ENCODE measurements at regions not wholly inside any gene's neighbourhood (a gene's known extent, or its start where the extent isn't known, plus 50 kb on each side); places are given as distances from the start of the nearest gene placed in this dataset.
A peak's percentile ranks its signal among the peaks of the same experiment; 100 is the strongest.

DNA sequence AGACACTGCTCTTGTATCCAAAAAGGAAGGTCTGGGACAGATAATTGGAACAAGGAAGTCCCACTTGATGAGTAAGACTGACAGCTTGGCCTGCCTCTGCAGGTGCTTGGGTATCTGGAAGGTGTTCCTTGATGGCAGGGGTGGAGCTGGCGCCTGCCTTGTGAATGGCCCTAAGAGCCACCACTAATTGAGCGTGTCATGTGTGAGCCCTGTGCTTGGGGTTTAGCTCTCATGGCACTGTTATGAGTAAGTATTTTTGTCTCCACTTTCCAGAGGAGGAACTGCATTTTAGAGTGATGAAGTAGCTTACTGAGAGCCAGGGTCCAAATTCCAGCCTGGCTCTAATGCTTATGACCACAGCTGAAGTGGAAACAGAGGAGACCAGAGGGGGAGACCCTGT, 71.2 kb upstream of the NECTIN1 start:
- DNase-seq = no peak
- H3K4me3 ChIP-seq = no peak overlapping the region
- 90 to 93% methylated on average over 2 of the region's 2 CpGs for WGBS, 2 donors

DNA sequence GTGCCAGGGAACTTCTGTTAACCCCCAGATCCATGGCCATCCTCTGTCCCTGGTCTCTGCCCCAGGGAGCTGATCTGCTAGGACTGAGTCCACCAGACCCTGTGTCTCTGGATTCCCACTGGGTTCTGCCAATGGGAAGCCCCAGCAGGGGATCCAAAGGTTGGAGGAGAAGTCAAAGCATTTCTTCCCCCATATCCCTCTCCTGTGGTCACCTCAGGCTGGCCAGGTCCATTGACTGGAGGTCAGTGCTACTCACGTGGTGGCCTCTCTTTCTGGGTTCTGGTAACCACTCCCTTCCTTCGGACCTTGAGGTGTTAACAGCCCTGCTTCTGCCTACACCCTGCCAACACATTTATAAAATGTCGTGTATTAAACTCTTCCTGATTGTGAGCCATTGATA, 69.7 kb upstream of the NECTIN1 start:
- ATAC-seq (ENCODE audit: insufficient read depth, low FRiP score) = no peak
- H3K9me3 ChIP-seq (ENCODE audit: control insufficient read depth in 4 of 4, insufficient read depth in 3 of 4, low read length in 3 of 4) = no peaks in the 10 kb centered on the region
- WGBS, 2 donors = 78% methylated on average over 3 of the region's 3 CpGs
- H3K4me1 ChIP-seq (ENCODE audit: control insufficient read depth in 5 of 5, insufficient read depth in 5 of 5, low read length in 5 of 5) = peaks cover 0 to 11% (median 0%) of the 10 kb centered on the region in 5 donors
- H3K27ac ChIP-seq (ENCODE audit: low read depth in 1 of 2, low read length in 1 of 2) = no peak overlapping the region
- no peaks in the 10 kb centered on the region for H3K36me3 ChIP-seq (ENCODE audit: control insufficient read depth in 4 of 4, insufficient read depth in 4 of 4, low read length in 4 of 4)
- H3K9ac ChIP-seq (ENCODE audit: insufficient read depth in 1 of 2, low read length in 2 of 2) = no peak overlapping the region
- no peak for DNase-seq
- TF ChIP-seq, protein P1, sequence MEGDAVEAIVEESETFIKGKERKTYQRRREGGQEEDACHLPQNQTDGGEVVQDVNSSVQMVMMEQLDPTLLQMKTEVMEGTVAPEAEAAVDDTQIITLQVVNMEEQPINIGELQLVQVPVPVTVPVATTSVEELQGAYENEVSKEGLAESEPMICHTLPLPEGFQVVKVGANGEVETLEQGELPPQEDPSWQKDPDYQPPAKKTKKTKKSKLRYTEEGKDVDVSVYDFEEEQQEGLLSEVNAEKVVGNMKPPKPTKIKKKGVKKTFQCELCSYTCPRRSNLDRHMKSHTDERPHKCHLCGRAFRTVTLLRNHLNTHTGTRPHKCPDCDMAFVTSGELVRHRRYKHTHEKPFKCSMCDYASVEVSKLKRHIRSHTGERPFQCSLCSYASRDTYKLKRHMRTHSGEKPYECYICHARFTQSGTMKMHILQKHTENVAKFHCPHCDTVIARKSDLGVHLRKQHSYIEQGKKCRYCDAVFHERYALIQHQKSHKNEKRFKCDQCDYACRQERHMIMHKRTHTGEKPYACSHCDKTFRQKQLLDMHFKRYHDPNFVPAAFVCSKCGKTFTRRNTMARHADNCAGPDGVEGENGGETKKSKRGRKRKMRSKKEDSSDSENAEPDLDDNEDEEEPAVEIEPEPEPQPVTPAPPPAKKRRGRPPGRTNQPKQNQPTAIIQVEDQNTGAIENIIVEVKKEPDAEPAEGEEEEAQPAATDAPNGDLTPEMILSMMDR (IDR thresholded peaks at IDR 0.05; ENCODE audit: control extremely low read depth, extremely low read depth) = no peak
- H3K27me3 ChIP-seq (ENCODE audit: control insufficient read depth in 3 of 3, insufficient read depth in 3 of 3, low read length in 2 of 3) = no peaks in the 10 kb centered on the region
- no peak overlapping the region for H3K4me3 ChIP-seq

More for the DNA sequence above, 71.2 kb upstream of the NECTIN1 start:
- H3K9me3 ChIP-seq (ENCODE audit: control insufficient read depth in 4 of 4, insufficient read depth in 3 of 4, low read length in 3 of 4) = no peaks in the 10 kb centered on the region
- no peak overlapping the region for H3K27ac ChIP-seq (ENCODE audit: low read depth in 1 of 2, low read length in 1 of 2)
- no peaks in the 10 kb centered on the region for H3K36me3 ChIP-seq (ENCODE audit: control insufficient read depth in 4 of 4, insufficient read depth in 4 of 4, low read length in 4 of 4)
- no peaks in the 10 kb centered on the region for H3K27me3 ChIP-seq (ENCODE audit: control insufficient read depth in 3 of 3, insufficient read depth in 3 of 3, low read length in 2 of 3)
- no peak overlapping the region for H3K9ac ChIP-seq (ENCODE audit: insufficient read depth in 1 of 2, low read length in 2 of 2)
- H3K4me1 ChIP-seq (ENCODE audit: control insufficient read depth in 5 of 5, insufficient read depth in 5 of 5, low read length in 5 of 5) = peaks cover 0 to 11% (median 0%) of the 10 kb centered on the region in 5 donors
- ATAC-seq (ENCODE audit: insufficient read depth, low FRiP score) = no peak
- TF ChIP-seq, protein P1 (IDR thresholded peaks at IDR 0.05; ENCODE audit: control extremely low read depth, extremely low read depth) = no peak

DNA sequence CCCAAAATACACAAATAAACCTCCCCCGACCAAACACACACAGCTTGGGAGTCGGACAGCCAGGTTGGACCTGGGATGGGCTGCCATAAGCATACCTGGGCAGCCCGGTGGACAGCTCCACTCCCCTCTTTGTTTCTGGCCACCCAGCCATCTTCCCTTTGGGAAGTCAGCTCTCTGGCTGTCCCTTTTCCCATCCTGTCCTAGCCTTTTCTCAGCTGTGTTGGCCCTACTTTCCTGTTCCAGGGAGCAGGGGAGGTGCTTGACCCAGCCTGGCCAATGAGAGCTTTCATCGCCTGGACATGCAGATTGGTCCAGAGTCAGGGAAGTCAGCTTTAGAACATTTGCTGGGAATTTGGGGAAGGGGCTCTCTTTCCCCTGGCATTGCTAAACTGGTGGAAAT, 68.7 kb upstream of the NECTIN1 start:
- TF ChIP-seq, protein P1 (IDR thresholded peaks at IDR 0.05; ENCODE audit: control extremely low read depth, extremely low read depth) = no peak
- H3K27me3 ChIP-seq (ENCODE audit: control insufficient read depth in 3 of 3, insufficient read depth in 3 of 3, low read length in 2 of 3) = no peaks in the 10 kb centered on the region
- H3K9me3 ChIP-seq (ENCODE audit: control insufficient read depth in 4 of 4, insufficient read depth in 3 of 4, low read length in 3 of 4) = no peaks in the 10 kb centered on the region
- 52 to 71% methylated on average over 4 of the region's 4 CpGs for WGBS, 2 donors
- no peaks in the 10 kb centered on the region for H3K36me3 ChIP-seq (ENCODE audit: control insufficient read depth in 4 of 4, insufficient read depth in 4 of 4, low read length in 4 of 4)
- H3K9ac ChIP-seq (ENCODE audit: insufficient read depth in 1 of 2, low read length in 2 of 2) = no peak overlapping the region
- ATAC-seq (ENCODE audit: insufficient read depth, low FRiP score) (no peak), DNase-seq (no peak)
- no peak overlapping the region for H3K4me3 ChIP-seq
- peaks cover 0 to 11% (median 0%) of the 10 kb centered on the region in 5 donors for H3K4me1 ChIP-seq (ENCODE audit: control insufficient read depth in 5 of 5, insufficient read depth in 5 of 5, low read length in 5 of 5)
- no peak overlapping the region for H3K27ac ChIP-seq (ENCODE audit: low read depth in 1 of 2, low read length in 1 of 2)

DNA sequence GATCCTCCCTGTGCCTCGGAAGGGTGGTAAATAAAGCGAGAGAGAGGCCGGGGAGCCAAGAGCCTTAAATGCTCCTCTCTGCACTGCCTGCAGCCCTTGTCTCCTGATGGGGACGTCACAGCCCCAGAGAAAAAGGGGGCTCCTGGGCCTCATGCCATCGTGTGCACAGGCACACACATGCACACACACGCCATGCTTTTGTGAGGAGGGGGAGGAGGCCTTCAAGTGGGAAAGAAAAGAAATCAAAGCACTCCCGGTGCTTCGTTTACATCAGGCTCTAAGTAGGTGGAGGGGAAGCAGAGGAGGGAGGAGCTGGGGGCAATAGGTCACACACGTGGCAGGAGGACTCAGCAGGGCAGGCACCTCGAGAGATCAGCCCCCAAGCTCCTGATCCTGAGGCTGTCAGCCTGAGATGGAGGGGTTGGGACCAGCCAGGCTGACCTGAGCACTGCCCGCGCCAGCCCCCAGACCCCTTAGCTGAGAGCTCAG, 68.2 kb upstream of the NECTIN1 start:
- Histone ChIP-seq H3K36me3 (ENCODE audit: control insufficient read depth in 4 of 4, insufficient read depth in 4 of 4, low read length in 4 of 4) (no peaks in the 10 kb centered on the region), H3K4me3 (no peak overlapping the region), H3K27me3 (ENCODE audit: control insufficient read depth in 3 of 3, insufficient read depth in 3 of 3, low read length in 2 of 3) (no peaks in the 10 kb centered on the region), H3K9ac (ENCODE audit: insufficient read depth in 1 of 2, low read length in 2 of 2) (no peak overlapping the region), H3K4me1 (ENCODE audit: control insufficient read depth in 5 of 5, insufficient read depth in 5 of 5, low read length in 5 of 5) (peaks cover 0 to 11% (median 0%) of the 10 kb centered on the region in 5 donors), H3K9me3 (ENCODE audit: control insufficient read depth in 4 of 4, insufficient read depth in 3 of 4, low read length in 3 of 4) (no peaks in the 10 kb centered on the region), H3K27ac (ENCODE audit: low read depth in 1 of 2, low read length in 1 of 2) (no peak overlapping the region)
- 16 to 23% methylated on average over 12 of the region's 12 CpGs for WGBS, 2 donors
- DNase-seq (peak; percentile 39 to 63 (median 63)), ATAC-seq (ENCODE audit: insufficient read depth, low FRiP score) (no peak)
- TF ChIP-seq, protein P1 (IDR thresholded peaks at IDR 0.05; ENCODE audit: control extremely low read depth, extremely low read depth) = no peak

All from lung (tissue), 11 donors.